OCI-LY1 (cell line): ENCODE measurements at regions not wholly inside any gene's neighbourhood (a gene's known extent, or its start where the extent isn't known, plus 50 kb on each side); places are given as distances from the start of the nearest gene placed in this dataset.

ENCODE experiments used
- EZH2 ChIP-seq: fragments of 200-600 bp; sonication (generic), shearing (Covaris generic); IDR thresholded peaks from 2 replicates; pipeline ENCODE4 v1.8.0; 2017; ENCODE audit warnings: borderline replicate concordance, mixed run types, mild to moderate bottlenecking, antibody characterized with exemption, low read length, moderate library complexity, mixed read lengths
- TF ChIP-seq, protein P1 (sequence below): fragments of 200-600 bp; sonication (generic), shearing (Covaris generic); IDR thresholded peaks from 2 replicates; pipeline ENCODE4 v1.5.1; 2017; ENCODE audit warnings: mild to moderate bottlenecking, antibody characterized with exemption, low read length, moderate library complexity, mixed read lengths

DNA sequence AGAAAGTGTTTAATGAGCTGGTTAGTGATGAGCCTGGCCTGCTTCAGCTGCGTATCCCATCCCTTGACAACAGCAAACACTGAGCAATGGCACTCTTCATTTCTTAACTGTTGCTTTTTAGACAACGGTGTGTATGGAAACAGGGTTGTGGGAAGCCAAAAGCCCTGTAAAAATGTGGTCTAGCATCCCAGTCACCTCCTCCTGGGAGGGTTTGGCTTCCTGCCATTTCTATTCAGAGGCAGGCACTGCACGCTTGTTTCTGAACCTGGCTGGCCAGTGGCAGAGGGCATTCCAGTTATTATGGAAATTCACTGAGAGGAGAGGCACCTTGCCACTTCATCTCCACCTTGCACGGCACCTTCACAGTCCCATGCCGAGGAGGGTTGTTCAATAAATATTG, 123.0 kb upstream of the ADARB2 start:
- TF ChIP-seq, protein P1, sequence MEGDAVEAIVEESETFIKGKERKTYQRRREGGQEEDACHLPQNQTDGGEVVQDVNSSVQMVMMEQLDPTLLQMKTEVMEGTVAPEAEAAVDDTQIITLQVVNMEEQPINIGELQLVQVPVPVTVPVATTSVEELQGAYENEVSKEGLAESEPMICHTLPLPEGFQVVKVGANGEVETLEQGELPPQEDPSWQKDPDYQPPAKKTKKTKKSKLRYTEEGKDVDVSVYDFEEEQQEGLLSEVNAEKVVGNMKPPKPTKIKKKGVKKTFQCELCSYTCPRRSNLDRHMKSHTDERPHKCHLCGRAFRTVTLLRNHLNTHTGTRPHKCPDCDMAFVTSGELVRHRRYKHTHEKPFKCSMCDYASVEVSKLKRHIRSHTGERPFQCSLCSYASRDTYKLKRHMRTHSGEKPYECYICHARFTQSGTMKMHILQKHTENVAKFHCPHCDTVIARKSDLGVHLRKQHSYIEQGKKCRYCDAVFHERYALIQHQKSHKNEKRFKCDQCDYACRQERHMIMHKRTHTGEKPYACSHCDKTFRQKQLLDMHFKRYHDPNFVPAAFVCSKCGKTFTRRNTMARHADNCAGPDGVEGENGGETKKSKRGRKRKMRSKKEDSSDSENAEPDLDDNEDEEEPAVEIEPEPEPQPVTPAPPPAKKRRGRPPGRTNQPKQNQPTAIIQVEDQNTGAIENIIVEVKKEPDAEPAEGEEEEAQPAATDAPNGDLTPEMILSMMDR = no peak
- TF ChIP-seq EZH2 = no peak
